HL-60 (cell line): ENCODE measurements at regions not wholly inside any gene's neighbourhood (a gene's known extent, or its start where the extent isn't known, plus 50 kb on each side); places are given as distances from the start of the nearest gene placed in this dataset.

Source experiments
- POLR2AphosphoS5 ChIP-seq: IDR thresholded peaks from 2 replicates; pipeline ENCODE4 v1.6.1; 2012; ENCODE audit warnings: low read depth
- TF ChIP-seq, protein P1 (sequence below): IDR thresholded peaks from one replicate; pipeline ENCODE4 v1.5.1; 2011; ENCODE audit warnings: low read length, control low read depth, inconsistent platforms; ENCODE audit not compliant: insufficient read depth

DNA sequence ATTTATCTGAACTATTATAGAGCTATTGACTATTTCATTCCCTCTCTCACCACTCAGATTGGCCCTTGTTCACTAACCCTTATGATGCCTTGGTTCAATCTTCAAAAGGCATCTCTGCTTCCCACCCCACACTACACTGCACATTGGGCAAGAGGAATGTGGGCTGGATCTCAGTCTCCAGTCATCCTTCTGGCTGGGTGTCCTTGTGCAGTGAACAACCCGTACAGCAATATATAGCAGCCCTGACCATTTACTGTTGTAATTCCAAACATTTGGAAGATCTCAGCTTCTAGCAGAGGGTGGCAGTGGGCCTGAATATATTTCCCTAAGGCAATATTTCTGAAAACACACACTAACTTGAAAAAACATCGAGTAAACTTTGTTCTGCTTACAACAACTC, 199.2 kb upstream of the GDNF start:
- TF ChIP-seq, protein P1, sequence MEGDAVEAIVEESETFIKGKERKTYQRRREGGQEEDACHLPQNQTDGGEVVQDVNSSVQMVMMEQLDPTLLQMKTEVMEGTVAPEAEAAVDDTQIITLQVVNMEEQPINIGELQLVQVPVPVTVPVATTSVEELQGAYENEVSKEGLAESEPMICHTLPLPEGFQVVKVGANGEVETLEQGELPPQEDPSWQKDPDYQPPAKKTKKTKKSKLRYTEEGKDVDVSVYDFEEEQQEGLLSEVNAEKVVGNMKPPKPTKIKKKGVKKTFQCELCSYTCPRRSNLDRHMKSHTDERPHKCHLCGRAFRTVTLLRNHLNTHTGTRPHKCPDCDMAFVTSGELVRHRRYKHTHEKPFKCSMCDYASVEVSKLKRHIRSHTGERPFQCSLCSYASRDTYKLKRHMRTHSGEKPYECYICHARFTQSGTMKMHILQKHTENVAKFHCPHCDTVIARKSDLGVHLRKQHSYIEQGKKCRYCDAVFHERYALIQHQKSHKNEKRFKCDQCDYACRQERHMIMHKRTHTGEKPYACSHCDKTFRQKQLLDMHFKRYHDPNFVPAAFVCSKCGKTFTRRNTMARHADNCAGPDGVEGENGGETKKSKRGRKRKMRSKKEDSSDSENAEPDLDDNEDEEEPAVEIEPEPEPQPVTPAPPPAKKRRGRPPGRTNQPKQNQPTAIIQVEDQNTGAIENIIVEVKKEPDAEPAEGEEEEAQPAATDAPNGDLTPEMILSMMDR = no peak
- TF ChIP-seq POLR2AphosphoS5 = no peak
